ENCODE measurements at regions not wholly inside any gene's neighbourhood (a gene's known extent, or its start where the extent isn't known, plus 50 kb on each side); places are given as distances from the start of the nearest gene placed in this dataset.

DNA sequence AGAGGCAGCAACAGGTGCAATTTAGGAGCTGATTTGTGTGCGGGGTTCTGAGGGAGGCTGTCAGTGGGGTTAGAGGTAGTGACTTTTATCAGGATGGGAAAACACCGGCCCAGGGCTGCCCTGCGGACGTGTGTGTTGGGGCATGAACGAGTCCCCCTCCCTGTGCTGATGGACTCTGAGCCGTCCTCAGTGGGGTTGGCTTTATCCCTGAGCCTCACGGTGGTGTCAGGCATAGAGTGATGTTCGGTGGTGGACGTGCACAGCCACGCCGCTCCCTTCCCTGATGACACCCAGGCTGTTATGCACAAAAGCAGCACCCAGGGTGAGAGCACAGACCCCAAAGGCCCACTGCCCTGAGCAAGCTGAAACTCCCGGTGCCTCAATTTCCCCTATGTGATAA lies 809.1 kb downstream of the BRD1 start:
- H3K4me2 ChIP-seq (ENCODE audit: low read depth, low read length) = no peak overlapping the region; the same call in 1 of the 2 replicates
- TF ChIP-seq, protein P1, sequence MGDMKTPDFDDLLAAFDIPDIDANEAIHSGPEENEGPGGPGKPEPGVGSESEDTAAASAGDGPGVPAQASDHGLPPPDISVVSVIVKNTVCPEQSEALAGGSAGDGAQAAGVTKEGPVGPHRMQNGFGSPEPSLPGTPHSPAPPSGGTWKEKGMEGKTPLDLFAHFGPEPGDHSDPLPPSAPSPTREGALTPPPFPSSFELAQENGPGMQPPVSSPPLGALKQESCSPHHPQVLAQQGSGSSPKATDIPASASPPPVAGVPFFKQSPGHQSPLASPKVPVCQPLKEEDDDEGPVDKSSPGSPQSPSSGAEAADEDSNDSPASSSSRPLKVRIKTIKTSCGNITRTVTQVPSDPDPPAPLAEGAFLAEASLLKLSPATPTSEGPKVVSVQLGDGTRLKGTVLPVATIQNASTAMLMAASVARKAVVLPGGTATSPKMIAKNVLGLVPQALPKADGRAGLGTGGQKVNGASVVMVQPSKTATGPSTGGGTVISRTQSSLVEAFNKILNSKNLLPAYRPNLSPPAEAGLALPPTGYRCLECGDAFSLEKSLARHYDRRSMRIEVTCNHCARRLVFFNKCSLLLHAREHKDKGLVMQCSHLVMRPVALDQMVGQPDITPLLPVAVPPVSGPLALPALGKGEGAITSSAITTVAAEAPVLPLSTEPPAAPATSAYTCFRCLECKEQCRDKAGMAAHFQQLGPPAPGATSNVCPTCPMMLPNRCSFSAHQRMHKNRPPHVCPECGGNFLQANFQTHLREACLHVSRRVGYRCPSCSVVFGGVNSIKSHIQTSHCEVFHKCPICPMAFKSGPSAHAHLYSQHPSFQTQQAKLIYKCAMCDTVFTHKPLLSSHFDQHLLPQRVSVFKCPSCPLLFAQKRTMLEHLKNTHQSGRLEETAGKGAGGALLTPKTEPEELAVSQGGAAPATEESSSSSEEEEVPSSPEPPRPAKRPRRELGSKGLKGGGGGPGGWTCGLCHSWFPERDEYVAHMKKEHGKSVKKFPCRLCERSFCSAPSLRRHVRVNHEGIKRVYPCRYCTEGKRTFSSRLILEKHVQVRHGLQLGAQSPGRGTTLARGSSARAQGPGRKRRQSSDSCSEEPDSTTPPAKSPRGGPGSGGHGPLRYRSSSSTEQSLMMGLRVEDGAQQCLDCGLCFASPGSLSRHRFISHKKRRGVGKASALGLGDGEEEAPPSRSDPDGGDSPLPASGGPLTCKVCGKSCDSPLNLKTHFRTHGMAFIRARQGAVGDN (CRISPR knock-in tag; IDR thresholded peaks at IDR 0.05) = peak; percentile 18; the same call in 1 of the 2 replicates
- TF ChIP-seq CBX1 (IDR thresholded peaks at IDR 0.05; ENCODE audit: low read depth) (no peak), ZNF224 (CRISPR knock-in tag; IDR thresholded peaks at IDR 0.05) (no peak)
- TF ChIP-seq, protein P2, sequence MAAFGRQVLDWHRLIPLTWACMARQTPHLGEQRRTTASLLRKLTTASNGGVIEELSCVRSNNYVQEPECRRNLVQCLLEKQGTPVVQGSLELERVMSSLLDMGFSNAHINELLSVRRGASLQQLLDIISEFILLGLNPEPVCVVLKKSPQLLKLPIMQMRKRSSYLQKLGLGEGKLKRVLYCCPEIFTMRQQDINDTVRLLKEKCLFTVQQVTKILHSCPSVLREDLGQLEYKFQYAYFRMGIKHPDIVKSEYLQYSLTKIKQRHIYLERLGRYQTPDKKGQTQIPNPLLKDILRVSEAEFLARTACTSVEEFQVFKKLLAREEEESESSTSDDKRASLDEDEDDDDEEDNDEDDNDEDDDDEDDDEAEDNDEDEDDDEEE (CRISPR knock-in tag; IDR thresholded peaks at IDR 0.05) = no peak
- no peaks in the 10 kb centered on the region for H3K36me3 ChIP-seq (replicated peaks in 1 of 2; ENCODE audit: control insufficient read depth in 1 of 2, insufficient read depth in 2 of 2, low read length in 2 of 2)
- H4K20me1 ChIP-seq (ENCODE audit: insufficient read depth, low read length) = no peaks in the 10 kb centered on the region
- no peaks in the 10 kb centered on the region for H3K79me2 ChIP-seq (ENCODE audit: insufficient read depth, low read length)
- 0% methylated on average over 1 of the region's 12 CpGs for WGBS (ENCODE audit: low lambda C conversion rate)
- peaks cover 17 to 88% of the 10 kb centered on the region in 2 experiments; a peak in 4 of 5 replicates for H3K27me3 ChIP-seq (ENCODE audit: control insufficient read depth in 1 of 2, insufficient read depth in 2 of 2, low read length in 2 of 2)
- no TSS peak for BruUV-seq (replicated peaks)
- ATAC-seq = no peak; the same call in 2 of the 3 replicates
- no peaks in the 10 kb centered on the region for H3K9me3 ChIP-seq (ENCODE audit: low read length)
- in situ Hi-C loops (cut with HindIII; ENCODE audit: extremely low pct_ligation_motif_present, low pct_unique_long_range_greater_than_20kb) = no loop called here
- ChIA-PET CTCF (ENCODE audit: low intra/inter-chr PET ratio, low total read pairs) (no interaction called here), POLR2A (no interaction called here)
- H3K9ac ChIP-seq (ENCODE audit: insufficient read depth, low read depth, low read length) = no peak overlapping the region
- H3K27ac ChIP-seq (ENCODE audit: extremely low read length, insufficient read depth, low read length) = no peak overlapping the region
- peaks cover 17% of the 10 kb centered on the region for H3K4me1 ChIP-seq (ENCODE audit: insufficient read depth, low read length)
- DNase-seq (ENCODE audit: low spot score) = no peak
- no peak overlapping the region for H3K4me3 ChIP-seq (replicated peaks in 1 of 3; ENCODE audit: insufficient read depth in 1 of 3, low read depth in 2 of 3, low read length in 3 of 3)
- H2AFZ ChIP-seq (ENCODE audit: low read length) = no peak overlapping the region
- no peak for FAIRE-seq
- intact Hi-C loops (cut with micrococcal nuclease; ENCODE audit: unreplicated experiment) = no loop called here

Data from HepG2 (cell line).